T-cell (primary cell): ENCODE measurements at regions not wholly inside any gene's neighbourhood (a gene's known extent, or its start where the extent isn't known, plus 50 kb on each side); places are given as distances from the start of the nearest gene placed in this dataset.

ENCODE experiments used
- ATAC-seq, 4 experiments: fragments of 200-7000 bp in 3 of 4; fragments of 150-1000 bp in 1 of 4; cut with Tn5 transposase; replicated peaks in 1 of 4; 1 replicate in 3 of 4; 2 replicates in 1 of 4; pipeline ENCODE4 v1.10.0; 2021; ENCODE audit warnings: moderate library complexity in 3 of 4, mild to moderate bottlenecking in 2 of 4, moderate number of reproducible peaks in 1 of 4
- CTCF ChIA-PET, 2 donors: fragments of 300-600 bp; sonication (Branson Sonifier 250); formaldehyde crosslinking; loops; one replicate each; lab custom pipeline; 2022; ENCODE audit warnings: antibody characterized with exemption in 2 of 2; lab: Charles Lee
- POLR2A ChIA-PET, 2 donors: fragments of 300-600 bp; sonication (Branson Sonifier 250); formaldehyde crosslinking; loops; one replicate each; lab custom pipeline; 2022; ENCODE audit warnings: antibody characterized with exemption in 2 of 2; lab: Charles Lee
- DNase-seq, 35 experiments: peaks; one replicate each; pipeline versions ENCODE4 v3.0.0 to v3.0.0-alpha.2; 2013 to 2023
- H3K27ac ChIP-seq: one replicate; pipeline ENCODE4 v1.5.1; 2013; ENCODE audit warnings: low read length
- H3K27me3 ChIP-seq, 2 experiments: replicated peaks in 1 of 2; 1 replicate in 1 of 2; 2 replicates in 1 of 2; pipeline versions ENCODE4 v1.6.1 to v1.7.0; 2013; ENCODE audit warnings: low read length in 1 of 2, mixed read lengths in 1 of 2; ENCODE audit not compliant: control insufficient read depth in 2 of 2, insufficient read depth in 2 of 2; ENCODE audit errors: extremely low read depth in 1 of 2
- H3K36me3 ChIP-seq, 2 donors: 1 replicate in 1 of 2; 2 replicates in 1 of 2; pipeline versions ENCODE4 v1.6.1 to v1.7.0; 2013; ENCODE audit warnings: low read length in 1 of 2; ENCODE audit not compliant: control insufficient read depth in 2 of 2, insufficient read depth in 1 of 2; ENCODE audit errors: extremely low read depth in 1 of 2
- H3K4me1 ChIP-seq, 2 experiments: 1 replicate in 1 of 2; 2 replicates in 1 of 2; pipeline versions ENCODE4 v1.6.1 to v1.7.0; 2013; ENCODE audit warnings: low read length in 2 of 2, mixed read lengths in 1 of 2; ENCODE audit not compliant: insufficient read depth in 2 of 2, control insufficient read depth in 1 of 2; ENCODE audit errors: extremely low read depth in 1 of 2
- H3K4me3 ChIP-seq, 2 donors: 1 replicate in 1 of 2; 2 replicates in 1 of 2; pipeline versions ENCODE4 v1.5.1 to v1.7.0; 2013; ENCODE audit warnings: mild to moderate bottlenecking in 2 of 2, low read length in 1 of 2, moderate library complexity in 1 of 2; ENCODE audit not compliant: control insufficient read depth in 1 of 2; ENCODE audit errors: extremely low read depth in 1 of 2
- H3K9me3 ChIP-seq: 2 replicates; pipeline ENCODE4 v1.7.0; 2013
- H3K27ac Mint-ChIP-seq, 2 donors: one replicate each; pipeline ENCODE4 v1.8.0; 2020 to 2021; ENCODE audit warnings: mild to moderate bottlenecking in 2 of 2, mixed read lengths in 2 of 2
- H3K27me3 Mint-ChIP-seq, 2 donors: one replicate each; pipeline ENCODE4 v1.8.0; 2021 to 2022; ENCODE audit warnings: mixed read lengths in 2 of 2
- H3K36me3 Mint-ChIP-seq: one replicate; pipeline ENCODE4 v1.8.0; 2021; ENCODE audit warnings: mixed read lengths
- H3K4me1 Mint-ChIP-seq, 3 donors: one replicate each; pipeline ENCODE4 v1.8.0; 2020 to 2022; ENCODE audit warnings: mixed read lengths in 3 of 3, mild to moderate bottlenecking in 1 of 3
- H3K4me3 Mint-ChIP-seq, 3 donors: one replicate each; pipeline ENCODE4 v1.8.0; 2020 to 2022; ENCODE audit warnings: mild to moderate bottlenecking in 3 of 3, mixed read lengths in 3 of 3, moderate library complexity in 3 of 3
- H3K9me3 Mint-ChIP-seq, 3 donors: one replicate each; pipeline ENCODE4 v1.8.0; 2020 to 2022; ENCODE audit warnings: mixed read lengths in 3 of 3
- WGBS: methylation state at CpG from one replicate; pipeline ENCODE4 v1.1.5; 2013; ENCODE audit warnings: missing lambda C conversion rate; ENCODE audit not compliant: insufficient coverage; 5-methylcytosine and 5-hydroxymethylcytosine counted together

GRCh38 chr17:79524213-79525187 is 86.4 kb downstream of the RBFOX3 start:
- H3K4me1 Mint-ChIP-seq = no peaks in the 10 kb centered on the region
- ATAC-seq = no peak
- Histone ChIP-seq H3K4me3 (no peak overlapping the region), H3K4me1 (no peaks in the 10 kb centered on the region), H3K9me3 (no peaks in the 10 kb centered on the region), H3K27ac (no peak overlapping the region), H3K27me3 (peaks cover 0 to 62% of the 10 kb centered on the region in 2 experiments), H3K36me3 (no peaks in the 10 kb centered on the region)
- peaks cover 7 to 21% of the 10 kb centered on the region in 2 donors for H3K27me3 Mint-ChIP-seq
- no peak overlapping the region for H3K4me3 Mint-ChIP-seq
- no peaks in the 10 kb centered on the region for H3K9me3 Mint-ChIP-seq
- no peak for DNase-seq
- 61% methylated on average over 12 of the region's 19 CpGs for WGBS
- H3K27ac Mint-ChIP-seq = no peak overlapping the region
- H3K36me3 Mint-ChIP-seq = no peaks in the 10 kb centered on the region
- CTCF ChIA-PET = no interaction called here
- POLR2A ChIA-PET = no interaction called here

GRCh38 chr17:79522414-79522813 is 88.4 kb downstream of the RBFOX3 start:
- POLR2A ChIA-PET = no interaction called here
- DNase-seq (no peak), ATAC-seq (no peak)
- H3K27me3 ChIP-seq = peaks cover 0 to 73% of the 10 kb centered on the region in 2 experiments
- Mint-ChIP-seq H3K9me3 (no peaks in the 10 kb centered on the region), H3K27me3 (peaks cover 10 to 25% of the 10 kb centered on the region in 2 donors), H3K4me3 (no peak overlapping the region), H3K36me3 (no peaks in the 10 kb centered on the region), H3K27ac (no peak overlapping the region), H3K4me1 (no peaks in the 10 kb centered on the region)
- no peak overlapping the region for H3K4me3 ChIP-seq
- CTCF ChIA-PET = no interaction called here
- H3K36me3 ChIP-seq = no peaks in the 10 kb centered on the region
- 83% methylated on average over 4 of the region's 6 CpGs for WGBS
- H3K27ac ChIP-seq = no peak overlapping the region
- H3K9me3 ChIP-seq = no peaks in the 10 kb centered on the region
- no peaks in the 10 kb centered on the region for H3K4me1 ChIP-seq

- ATAC-seq (no peak), DNase-seq (no peak)
- Histone ChIP-seq H3K27me3 (peaks cover 0 to 73% of the 10 kb centered on the region in 2 experiments), H3K27ac (no peak overlapping the region), H3K4me1 (no peaks in the 10 kb centered on the region), H3K9me3 (no peaks in the 10 kb centered on the region), H3K4me3 (no peak overlapping the region), H3K36me3 (no peaks in the 10 kb centered on the region)
- peaks cover 12 to 27% of the 10 kb centered on the region in 2 donors for H3K27me3 Mint-ChIP-seq
- ChIA-PET CTCF (no interaction called here), POLR2A (no interaction called here)
- no peak overlapping the region for H3K27ac Mint-ChIP-seq
- H3K4me3 Mint-ChIP-seq = no peak overlapping the region
- no peaks in the 10 kb centered on the region for H3K9me3 Mint-ChIP-seq
- H3K4me1 Mint-ChIP-seq = no peaks in the 10 kb centered on the region
- WGBS = 77% methylated on average over 4 of the region's 4 CpGs
- H3K36me3 Mint-ChIP-seq = no peaks in the 10 kb centered on the region
Observed at GRCh38 chr17:79521225-79521624, 89.6 kb downstream of the RBFOX3 start.

GRCh38 chr17:79520167-79521165 is 90.4 kb downstream of the RBFOX3 start:
- no peak overlapping the region for H3K4me3 ChIP-seq
- no peak overlapping the region for H3K27ac ChIP-seq
- H3K27me3 ChIP-seq = peaks cover 0 to 71% of the 10 kb centered on the region in 2 experiments
- H3K27me3 Mint-ChIP-seq = peaks cover 16 to 31% of the 10 kb centered on the region in 2 donors
- H3K9me3 ChIP-seq = no peaks in the 10 kb centered on the region
- ChIA-PET POLR2A (interaction anchor here in 1 of 2 donors (0.6 kb wide), 1 partner anchor 1211 kb away, joined by 4 read pairs; no protein-coding TSS in a partner anchor), CTCF (no interaction called here)
- H3K36me3 Mint-ChIP-seq = no peaks in the 10 kb centered on the region
- H3K9me3 Mint-ChIP-seq = no peaks in the 10 kb centered on the region
- ATAC-seq = no peak
- H3K4me3 Mint-ChIP-seq = no peak overlapping the region
- WGBS = 76% methylated on average over 33 of the region's 39 CpGs
- H3K36me3 ChIP-seq = no peaks in the 10 kb centered on the region
- no peak for DNase-seq
- H3K4me1 ChIP-seq = no peaks in the 10 kb centered on the region
- no peak overlapping the region for H3K27ac Mint-ChIP-seq
- no peaks in the 10 kb centered on the region for H3K4me1 Mint-ChIP-seq

GRCh38 chr17:79519601-79520000 is 91.2 kb downstream of the RBFOX3 start:
- 78% methylated on average over 11 of the region's 11 CpGs for WGBS
- POLR2A ChIA-PET = interaction anchor here in 1 of 2 donors (0.6 kb wide), 1 partner anchor 1211 kb away, joined by 4 read pairs; no protein-coding TSS in a partner anchor
- no peak overlapping the region for H3K27ac Mint-ChIP-seq
- no peak overlapping the region for H3K4me3 ChIP-seq
- no peaks in the 10 kb centered on the region for H3K4me1 ChIP-seq
- H3K4me3 Mint-ChIP-seq = no peak overlapping the region
- CTCF ChIA-PET = no interaction called here
- no peaks in the 10 kb centered on the region for H3K36me3 ChIP-seq
- no peak overlapping the region for H3K27ac ChIP-seq
- ATAC-seq (no peak), DNase-seq (no peak)
- peaks cover 16 to 33% of the 10 kb centered on the region in 2 donors for H3K27me3 Mint-ChIP-seq
- no peaks in the 10 kb centered on the region for H3K9me3 Mint-ChIP-seq
- no peaks in the 10 kb centered on the region for H3K4me1 Mint-ChIP-seq
- no peaks in the 10 kb centered on the region for H3K36me3 Mint-ChIP-seq
- peaks cover 0 to 76% of the 10 kb centered on the region in 2 experiments for H3K27me3 ChIP-seq
- H3K9me3 ChIP-seq = no peaks in the 10 kb centered on the region
